H1 (cell line): ENCODE measurements at regions not wholly inside any gene's neighbourhood (a gene's known extent, or its start where the extent isn't known, plus 50 kb on each side); places are given as distances from the start of the nearest gene placed in this dataset.

Experiments
- CTCF ChIA-PET: fragments of 300-600 bp; sonication (Branson Sonifier 250); formaldehyde crosslinking; loops from one replicate; lab custom pipeline; 2021; ENCODE audit not compliant: partially characterized antibody; lab: Charles Lee
- POLR2A ChIA-PET: fragments of 300-600 bp; sonication (Branson Sonifier 250); formaldehyde crosslinking; loops from one replicate; lab custom pipeline; 2021; ENCODE audit warnings: inconsistent platforms; ENCODE audit not compliant: partially characterized antibody; lab: Charles Lee
- DNase-seq, 2 experiments: peaks; one replicate each; pipeline versions ENCODE4 v3.0.0 to v3.0.0-alpha.2; 2010 to 2022; ENCODE audit warnings: low spot score in 2 of 2, low read depth in 1 of 2, mixed read lengths in 1 of 2
- FAIRE-seq: peaks from 2 replicates; lab custom pipeline; 2011; peaks lifted over from hg19 to GRCh38; lab: Jason Lieb, UNC
- H2AFZ ChIP-seq: 2 replicates; pipeline ENCODE4 v1.8.1; 2012; ENCODE audit warnings: low read length, inconsistent platforms
- H2AK5ac ChIP-seq: 2 replicates; pipeline ENCODE4 v1.6.1; 2013; ENCODE audit warnings: low read depth, low read length
- H2BK120ac ChIP-seq: replicated peaks from 2 replicates; pipeline ENCODE3; 2013; ENCODE audit warnings: low read depth, low read length, inconsistent platforms
- H2BK12ac ChIP-seq: 2 replicates; pipeline ENCODE4 v1.6.1; 2013; ENCODE audit warnings: low read depth, low read length
- H2BK15ac ChIP-seq: 2 replicates; pipeline ENCODE4 v1.6.1; 2013; ENCODE audit warnings: low read length
- H2BK20ac ChIP-seq: 2 replicates; pipeline ENCODE4 v1.6.1; 2013; ENCODE audit warnings: low read length
- H2BK5ac ChIP-seq: 2 replicates; pipeline ENCODE4 v1.6.1; 2013; ENCODE audit warnings: low read depth, low read length
- H3K14ac ChIP-seq: 2 replicates; pipeline ENCODE4 v1.6.1; 2013; ENCODE audit warnings: inconsistent platforms; ENCODE audit not compliant: insufficient read length
- H3K18ac ChIP-seq: 2 replicates; pipeline ENCODE4 v1.6.1; 2013; ENCODE audit warnings: low read length; ENCODE audit errors: extremely low read depth
- H3K23ac ChIP-seq: 2 replicates; pipeline ENCODE4 v1.6.1; 2013; ENCODE audit warnings: inconsistent platforms; ENCODE audit not compliant: insufficient read length
- H3K23me2 ChIP-seq: 2 replicates; pipeline ENCODE4 v1.6.1; 2013; ENCODE audit warnings: low read depth, low read length
- H3K27ac ChIP-seq: 2 replicates; pipeline ENCODE4 v1.6.1; 2011; ENCODE audit warnings: low read depth, low read length, inconsistent platforms
- H3K27me3 ChIP-seq, 4 experiments: replicated peaks in 1 of 4; 1 replicate in 1 of 4; 2 replicates in 3 of 4; pipeline versions ENCODE4 v1.6.1 to v1.8.1; 2011 to 2013; ENCODE audit warnings: low read length in 3 of 4, mild to moderate bottlenecking in 3 of 4, inconsistent platforms in 2 of 4, mixed read lengths in 2 of 4, moderate library complexity in 1 of 4; ENCODE audit not compliant: control insufficient read depth in 3 of 4, insufficient read depth in 3 of 4; ENCODE audit errors: extremely low read depth in 1 of 4
- H3K36me3 ChIP-seq, 4 experiments: 2 replicates each; pipeline versions ENCODE4 v1.6.1 to v1.8.1; 2011 to 2013; ENCODE audit warnings: mild to moderate bottlenecking in 4 of 4, low read length in 3 of 4, moderate library complexity in 2 of 4, control low read depth in 1 of 4, inconsistent platforms in 1 of 4; ENCODE audit not compliant: insufficient read depth in 4 of 4, control insufficient read depth in 2 of 4
- H3K4ac ChIP-seq: replicated peaks from 2 replicates; pipeline ENCODE3; 2013; ENCODE audit warnings: low read length, low read depth, mixed read lengths, inconsistent platforms; ENCODE audit not compliant: insufficient read length
- H3K4me1 ChIP-seq, 4 experiments: replicated peaks in 1 of 4; 1 replicate in 1 of 4; 2 replicates in 3 of 4; pipeline versions ENCODE4 v1.6.1 to v1.8.1; 2011 to 2013; ENCODE audit warnings: low read length in 3 of 4, inconsistent platforms in 2 of 4, mixed read lengths in 1 of 4; ENCODE audit not compliant: insufficient read depth in 4 of 4, control insufficient read depth in 3 of 4
- H3K4me2 ChIP-seq, 2 experiments: 2 replicates each; pipeline versions ENCODE4 v1.6.1 to v1.8.1; 2011 to 2013; ENCODE audit warnings: low read depth in 2 of 2, low read length in 2 of 2, control low read depth in 1 of 2, inconsistent platforms in 1 of 2, mild to moderate bottlenecking in 1 of 2; ENCODE audit not compliant: insufficient read depth in 1 of 2
- H3K4me3 ChIP-seq, 4 experiments: fragments of 200-600, 300-600 bp in 1 of 4; sonication (generic), shearing (Covaris generic), sonication (Bioruptor Twin) in 1 of 4; 2 replicates each; pipeline versions ENCODE4 v1.5.1 to v1.8.1; 2011 to 2016; ENCODE audit warnings: low read length in 4 of 4, low read depth in 3 of 4, control low read depth in 2 of 4, inconsistent platforms in 2 of 4, mild to moderate bottlenecking in 2 of 4, mixed read lengths in 1 of 4, moderate library complexity in 1 of 4; ENCODE audit not compliant: insufficient read depth in 2 of 4; ENCODE audit errors: extremely low read depth in 1 of 4
- H3K56ac ChIP-seq: replicated peaks from 2 replicates; pipeline ENCODE3; 2013; ENCODE audit warnings: low read depth, mild to moderate bottlenecking, mixed read lengths, low read length, inconsistent platforms; ENCODE audit not compliant: insufficient read length
- H3K79me1 ChIP-seq: 2 replicates; pipeline ENCODE4 v1.6.1; 2013; ENCODE audit warnings: low read depth, low read length, control low read depth
- H3K79me2 ChIP-seq, 2 experiments: 2 replicates each; pipeline versions ENCODE4 v1.6.1 to v1.8.1; 2012 to 2013; ENCODE audit warnings: low read length in 2 of 2, mild to moderate bottlenecking in 2 of 2, inconsistent platforms in 1 of 2; ENCODE audit not compliant: insufficient read depth in 2 of 2, control insufficient read depth in 1 of 2
- H3K9ac ChIP-seq, 4 experiments: replicated peaks in 1 of 4; 1 replicate in 1 of 4; 2 replicates in 3 of 4; pipeline versions ENCODE4 v1.6.1 to v1.8.1; 2011 to 2013; ENCODE audit warnings: low read depth in 3 of 4, low read length in 3 of 4, control low read depth in 2 of 4, mild to moderate bottlenecking in 2 of 4, moderate library complexity in 2 of 4, inconsistent platforms in 1 of 4; ENCODE audit errors: extremely low read depth in 1 of 4
- H3K9me3 ChIP-seq, 2 experiments: 2 replicates each; pipeline versions ENCODE4 v1.6.1 to v1.8.1; 2012 to 2013; ENCODE audit warnings: mild to moderate bottlenecking in 2 of 2, moderate library complexity in 2 of 2, control low read depth in 1 of 2, inconsistent platforms in 1 of 2, low read depth in 1 of 2, low read length in 1 of 2, mixed read lengths in 1 of 2; ENCODE audit not compliant: insufficient read depth in 2 of 2
- H4K20me1 ChIP-seq, 2 experiments: replicated peaks in 1 of 2; 2 replicates each; pipeline versions ENCODE3 to v1.8.1; 2011 to 2013; ENCODE audit warnings: inconsistent platforms in 2 of 2, low read length in 2 of 2, mild to moderate bottlenecking in 1 of 2; ENCODE audit not compliant: insufficient read depth in 2 of 2, control insufficient read depth in 1 of 2
- H4K5ac ChIP-seq: 2 replicates; pipeline ENCODE4 v1.6.1; 2013; ENCODE audit warnings: low read length, low read depth, mixed read lengths, inconsistent platforms; ENCODE audit not compliant: insufficient read length
- H4K8ac ChIP-seq: 2 replicates; pipeline ENCODE4 v1.8.0; 2013; ENCODE audit warnings: mild to moderate bottlenecking, moderate library complexity, low read length, inconsistent platforms; ENCODE audit not compliant: insufficient read depth; ENCODE audit errors: extremely low read depth
- H4K91ac ChIP-seq: replicated peaks from 2 replicates; pipeline ENCODE3; 2013; ENCODE audit warnings: low read length, mixed read lengths, inconsistent platforms; ENCODE audit not compliant: insufficient read length
- KDM5A ChIP-seq: fragments of 200-600 bp; IDR thresholded peaks from 2 replicates; pipeline ENCODE4 v1.7.1; 2012; ENCODE audit warnings: mild to moderate bottlenecking, low read length, inconsistent platforms, mixed read lengths
- NRF1 ChIP-seq: IDR thresholded peaks from 2 replicates; pipeline ENCODE4 v1.6.1; 2011; ENCODE audit warnings: mild to moderate bottlenecking, low read depth, low read length, improper control_type of control experiment
- RAD21 ChIP-seq, 2 experiments: IDR thresholded peaks in 1 of 2; conservative IDR thresholded peaks in 1 of 2; 2 replicates each; pipeline ENCODE4 v1.6.1; 2011; ENCODE audit warnings: low read depth in 2 of 2, low read length in 2 of 2, improper control_type of control experiment in 1 of 2, inconsistent platforms in 1 of 2, mild to moderate bottlenecking in 1 of 2, moderate library complexity in 1 of 2
- SAP30 ChIP-seq: fragments of 300-600 bp; sonication (generic); IDR thresholded peaks from 2 replicates; pipeline ENCODE4 v1.7.1; 2012; ENCODE audit warnings: low read length, moderate library complexity, mild to moderate bottlenecking, inconsistent platforms; ENCODE audit not compliant: insufficient read depth, insufficient replicate concordance
- SP2 ChIP-seq: IDR thresholded peaks from 2 replicates; pipeline ENCODE4 v1.6.1; 2012; ENCODE audit warnings: mild to moderate bottlenecking, low read length, inconsistent platforms
- TCF12 ChIP-seq: IDR thresholded peaks from 2 replicates; pipeline ENCODE4 v1.6.1; 2011; ENCODE audit warnings: low read depth, mild to moderate bottlenecking, low read length
- WGBS, 2 experiments: shearing (Covaris generic) in 1 of 2; methylation state at CpG; one replicate each; pipeline versions ENCODE4 v1.1.6 to v1.1.7; 2013 to 2015; ENCODE audit warnings: low lambda C conversion rate in 2 of 2, mixed read lengths in 2 of 2, inconsistent platforms in 1 of 2, low coverage in 1 of 2, missing lambda C conversion rate in 1 of 2; ENCODE audit not compliant: insufficient replicate concordance in 2 of 2, insufficient coverage in 1 of 2, insufficient read length in 1 of 2; ENCODE audit errors: extremely low coverage in 1 of 2, missing lambda C conversion rate in 1 of 2; 5-methylcytosine and 5-hydroxymethylcytosine counted together
- TF ChIP-seq, protein P1 (sequence below), 3 experiments: IDR thresholded peaks; 1 replicate in 2 of 3; 2 replicates in 1 of 3; pipeline versions ENCODE4 v1.5.1 to v1.6.1; 2011; ENCODE audit warnings: low read length in 3 of 3, mild to moderate bottlenecking in 3 of 3, inconsistent platforms in 2 of 3, low read depth in 1 of 3, moderate library complexity in 1 of 3; ENCODE audit not compliant: insufficient read depth in 1 of 3; ENCODE audit errors: control extremely low read depth in 1 of 3

- Histone ChIP-seq H3K56ac (no peak overlapping the region), H3K4me3 (no peak overlapping the region), H2BK120ac (no peak overlapping the region), H2AFZ (no peak overlapping the region), H3K18ac (no peak overlapping the region), H3K36me3 (no peaks in the 10 kb centered on the region), H2BK12ac (no peak overlapping the region), H2AK5ac (no peak overlapping the region), H3K23me2 (no peaks in the 10 kb centered on the region), H3K4me1 (no peaks in the 10 kb centered on the region), H3K27ac (no peak overlapping the region), H3K23ac (no peak overlapping the region), H3K14ac (no peak overlapping the region), H3K27me3 (no peaks in the 10 kb centered on the region), H3K79me1 (no peaks in the 10 kb centered on the region), H2BK5ac (no peak overlapping the region), H2BK20ac (no peak overlapping the region), H4K91ac (no peak overlapping the region), H3K9ac (no peak overlapping the region), H3K4me2 (no peak overlapping the region), H3K79me2 (no peaks in the 10 kb centered on the region), H4K8ac (no peak overlapping the region), H3K9me3 (no peaks in the 10 kb centered on the region), H4K20me1 (no peaks in the 10 kb centered on the region), H2BK15ac (no peak overlapping the region), H3K4ac (no peak overlapping the region), H4K5ac (no peak overlapping the region)
- ChIA-PET POLR2A (no interaction called here), CTCF (interaction anchor here (1.7 to 2.6 kb wide), 3 partner anchors 15 to 43 kb away, joined by 3 to 11 read pairs (median 5); no protein-coding TSS in a partner anchor)
- TF ChIP-seq NRF1 = no peak
- TF ChIP-seq TCF12 = no peak
- TF ChIP-seq, protein P1, sequence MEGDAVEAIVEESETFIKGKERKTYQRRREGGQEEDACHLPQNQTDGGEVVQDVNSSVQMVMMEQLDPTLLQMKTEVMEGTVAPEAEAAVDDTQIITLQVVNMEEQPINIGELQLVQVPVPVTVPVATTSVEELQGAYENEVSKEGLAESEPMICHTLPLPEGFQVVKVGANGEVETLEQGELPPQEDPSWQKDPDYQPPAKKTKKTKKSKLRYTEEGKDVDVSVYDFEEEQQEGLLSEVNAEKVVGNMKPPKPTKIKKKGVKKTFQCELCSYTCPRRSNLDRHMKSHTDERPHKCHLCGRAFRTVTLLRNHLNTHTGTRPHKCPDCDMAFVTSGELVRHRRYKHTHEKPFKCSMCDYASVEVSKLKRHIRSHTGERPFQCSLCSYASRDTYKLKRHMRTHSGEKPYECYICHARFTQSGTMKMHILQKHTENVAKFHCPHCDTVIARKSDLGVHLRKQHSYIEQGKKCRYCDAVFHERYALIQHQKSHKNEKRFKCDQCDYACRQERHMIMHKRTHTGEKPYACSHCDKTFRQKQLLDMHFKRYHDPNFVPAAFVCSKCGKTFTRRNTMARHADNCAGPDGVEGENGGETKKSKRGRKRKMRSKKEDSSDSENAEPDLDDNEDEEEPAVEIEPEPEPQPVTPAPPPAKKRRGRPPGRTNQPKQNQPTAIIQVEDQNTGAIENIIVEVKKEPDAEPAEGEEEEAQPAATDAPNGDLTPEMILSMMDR (IDR thresholded peaks at IDR 0.05; ENCODE audit: control extremely low read depth in 1 of 3, insufficient read depth in 1 of 3, low read depth in 1 of 3, low read length in 3 of 3) = peak in 1 of 3 experiments; percentile 2; a peak in 1 of 4 replicates
- TF ChIP-seq SAP30 = no peak
- no peak for TF ChIP-seq KDM5A
- no peak for TF ChIP-seq SP2
- peak; percentile 9 to 22; a peak in 2 of 4 replicates for TF ChIP-seq RAD21 (IDR thresholded peaks at IDR 0.05 in 1 of 2, conservative IDR thresholded peaks at IDR 0.05 in 1 of 2; ENCODE audit: low read depth in 2 of 2, low read length in 2 of 2)
- DNase-seq = no peak
- FAIRE-seq = no peak
- 78% methylated on average over 3 of the region's 3 CpGs; no CpG with 5 or more reads in 1 of the 2 experiments for WGBS, 2 experiments
Measured at GRCh38 chr3:81952141-81952540, 190.7 kb upstream of the GBE1 start.
